GM13976 (cell line): ENCODE measurements at regions not wholly inside any gene's neighbourhood (a gene's known extent, or its start where the extent isn't known, plus 50 kb on each side); places are given as distances from the start of the nearest gene placed in this dataset.

Experiments used
- DNase-seq: peaks from one replicate; pipeline ENCODE4 v3.0.0; 2012; ENCODE audit warnings: low spot score
- CTCF ChIP-seq: IDR thresholded peaks from 2 replicates; pipeline ENCODE4 v1.5.1; 2012; ENCODE audit warnings: borderline replicate concordance, mild to moderate bottlenecking; ENCODE audit not compliant: insufficient read depth; ENCODE audit errors: extremely low read depth, missing control alignments, control extremely low read depth
- in situ Hi-C: fragments of 300-500 bp; cut with MboI; formaldehyde crosslinking; loops from one replicate; pipeline ENCODE4 v1.12.0; 2022; ENCODE audit warnings: low sequenced_read_pairs, mixed read lengths, inconsistent platforms; ENCODE audit not compliant: unreplicated experiment

- no peak for TF ChIP-seq CTCF
- DNase-seq: no peak
- in situ Hi-C loops: no loop called here
Observed at GRCh38 chr12:94743174-94743573, 92.8 kb upstream of the TMCC3 start.

GRCh38 chr12:94740601-94741362, 90.4 kb upstream of the TMCC3 start:
- in situ Hi-C loops: no loop called here
- no peak for TF ChIP-seq CTCF
- DNase-seq: no peak

- no peak for TF ChIP-seq CTCF
- in situ Hi-C loops: no loop called here
Observed at GRCh38 chr12:94736820-94737219, 86.5 kb upstream of the TMCC3 start.

GRCh38 chr12:94736004-94736403, 85.6 kb upstream of the TMCC3 start:
- in situ Hi-C loops: no loop called here
- TF ChIP-seq CTCF: no peak
- no peak for DNase-seq

More at GRCh38 chr12:94736820-94737219, 86.5 kb upstream of the TMCC3 start:
- DNase-seq: no peak

GRCh38 chr12:94733727-94734126, 83.4 kb upstream of the TMCC3 start:
- in situ Hi-C loops: no loop called here
- no peak for DNase-seq
- TF ChIP-seq CTCF: no peak

GRCh38 chr12:94732367-94732990, 82.1 kb upstream of the TMCC3 start:
- no peak for TF ChIP-seq CTCF
- in situ Hi-C loops: no loop called here
- no peak for DNase-seq
